SIG-M5 (cell line): ENCODE measurements at regions not wholly inside any gene's neighbourhood (a gene's known extent, or its start where the extent isn't known, plus 50 kb on each side); places are given as distances from the start of the nearest gene placed in this dataset.

Experiments used
- DNase-seq: peaks from one replicate; lab custom pipeline; 2025; lab: John Stamatoyannopoulos, UW

DNA sequence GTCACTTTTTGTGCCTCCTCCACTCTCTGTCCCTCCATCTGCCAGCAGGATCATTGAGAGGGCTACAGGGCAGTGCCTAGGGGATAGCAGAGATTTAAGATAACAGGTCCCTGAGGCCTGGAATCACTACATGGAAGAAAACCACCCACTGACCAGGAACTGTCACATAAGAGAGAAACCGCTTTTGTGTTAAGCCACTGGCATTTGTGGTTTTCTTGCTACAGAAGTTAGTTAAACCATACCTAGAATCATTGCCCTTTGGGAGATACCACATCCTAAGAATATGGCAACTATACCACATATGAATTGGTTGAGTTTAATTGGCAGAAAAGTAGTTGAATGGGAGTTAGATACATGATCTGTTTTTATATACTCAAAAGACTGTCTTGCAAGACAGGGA lies 112.8 kb upstream of the LPP start:
- no peak for DNase-seq

DNA sequence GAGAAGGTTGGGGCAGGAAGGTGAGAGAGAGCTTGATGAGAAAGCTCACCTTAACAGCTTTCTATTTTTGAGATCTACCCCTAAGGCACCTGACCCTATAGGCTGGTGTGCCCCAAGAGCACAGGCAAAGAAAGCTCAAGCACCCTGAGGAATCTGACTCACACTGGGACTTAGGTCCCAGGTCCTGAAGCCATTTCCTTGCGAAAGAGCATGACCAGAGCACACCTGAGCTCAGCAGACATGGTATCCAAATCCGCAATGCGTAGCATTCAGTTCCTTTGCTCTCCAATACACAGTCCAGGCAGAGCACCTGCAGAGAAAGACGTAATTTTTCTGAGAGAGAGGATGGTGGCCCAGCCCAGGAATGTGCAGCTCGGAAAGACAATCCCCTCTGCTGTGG lies 112.1 kb upstream of the LPP start:
- no peak for DNase-seq

DNA sequence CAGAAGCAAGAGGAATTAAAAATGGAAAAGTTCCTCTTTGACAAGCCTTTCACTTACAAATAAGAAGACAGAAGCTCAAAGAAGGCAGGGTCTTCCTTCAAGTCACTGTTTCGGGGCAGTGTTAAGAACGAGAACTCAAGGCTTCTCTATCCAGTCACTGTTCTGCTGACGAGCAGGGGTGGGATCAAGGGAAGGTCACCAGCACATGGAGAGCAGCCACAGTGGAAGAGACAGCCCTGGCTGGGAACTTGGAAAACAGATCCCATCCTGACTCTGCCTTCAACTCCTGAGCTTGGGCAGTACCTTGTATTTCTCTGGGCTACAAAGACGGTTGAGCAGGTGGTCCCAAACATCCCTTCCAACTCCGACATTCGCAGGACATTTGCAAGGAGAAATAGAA lies 111.5 kb upstream of the LPP start:
- DNase-seq, result no peak

DNA sequence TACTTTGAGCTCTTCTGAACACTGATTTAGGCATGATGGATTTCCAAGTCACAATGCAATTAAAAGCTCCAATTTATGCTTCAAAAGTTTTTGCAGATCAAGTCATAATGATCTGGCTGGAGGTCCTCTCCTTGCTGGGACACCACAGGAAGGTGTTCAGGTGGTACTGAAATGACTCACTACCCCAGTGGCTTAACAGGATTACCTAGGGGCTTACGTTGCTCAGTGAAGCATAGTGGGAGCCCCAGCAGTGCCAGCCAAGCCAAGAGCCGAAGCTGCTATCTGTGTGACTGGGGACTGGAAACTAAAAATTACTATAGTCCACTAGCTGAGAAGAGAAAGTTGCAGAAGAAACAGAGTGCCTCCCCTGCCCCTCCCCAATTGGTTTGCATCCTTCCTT lies 110.1 kb upstream of the LPP start:
- DNase-seq, result no peak

DNA sequence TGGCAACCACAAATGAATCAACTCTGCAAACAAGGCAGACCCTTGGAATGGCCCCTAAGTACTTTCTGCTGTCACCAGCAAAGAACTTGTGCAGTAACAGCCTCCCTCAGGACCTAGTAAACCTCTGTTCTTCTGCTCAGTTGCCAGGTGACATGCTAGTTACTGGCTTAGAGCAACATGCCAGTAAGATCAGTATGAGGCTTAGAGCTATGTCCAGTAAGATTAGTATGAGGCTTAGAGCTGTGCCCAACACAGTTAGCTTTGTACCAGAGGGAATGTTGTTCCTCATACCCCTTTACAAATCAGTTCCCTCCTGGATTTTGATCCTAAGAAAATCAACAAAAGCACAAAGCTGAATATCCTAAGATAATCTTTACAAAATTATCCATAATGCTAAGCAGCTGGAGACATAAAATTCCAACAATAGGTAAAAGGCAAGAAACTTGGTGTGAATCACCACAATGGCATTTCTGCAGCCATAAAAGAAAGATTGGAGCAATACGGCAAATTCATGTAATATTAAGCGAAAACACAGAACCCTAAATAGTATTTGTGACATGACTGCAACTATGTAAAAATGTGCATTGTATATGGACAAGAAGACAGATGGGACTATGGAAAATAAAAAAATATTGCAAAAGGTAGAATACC lies 107.3 kb upstream of the LPP start:
- no peak for DNase-seq

DNA sequence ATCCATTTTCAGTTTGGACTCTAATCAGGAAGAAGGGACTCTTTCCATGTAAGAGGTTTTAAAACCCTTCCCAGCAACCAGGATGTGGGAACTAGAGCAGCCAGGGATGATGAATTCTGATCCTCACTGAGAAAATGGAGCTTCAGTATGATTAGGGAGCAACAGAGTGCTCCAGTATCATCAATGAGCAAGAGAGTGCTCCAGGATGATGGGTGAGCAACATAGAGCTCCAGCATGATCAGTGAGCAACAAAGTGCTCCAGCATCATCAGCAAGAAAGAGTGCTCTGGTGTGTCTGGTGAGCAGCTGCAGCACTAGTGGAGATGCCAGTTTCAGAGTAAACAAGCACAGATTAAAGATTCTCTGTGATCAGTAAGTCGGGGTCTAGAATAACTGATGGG lies 106.4 kb upstream of the LPP start:
- no peak for DNase-seq

DNA sequence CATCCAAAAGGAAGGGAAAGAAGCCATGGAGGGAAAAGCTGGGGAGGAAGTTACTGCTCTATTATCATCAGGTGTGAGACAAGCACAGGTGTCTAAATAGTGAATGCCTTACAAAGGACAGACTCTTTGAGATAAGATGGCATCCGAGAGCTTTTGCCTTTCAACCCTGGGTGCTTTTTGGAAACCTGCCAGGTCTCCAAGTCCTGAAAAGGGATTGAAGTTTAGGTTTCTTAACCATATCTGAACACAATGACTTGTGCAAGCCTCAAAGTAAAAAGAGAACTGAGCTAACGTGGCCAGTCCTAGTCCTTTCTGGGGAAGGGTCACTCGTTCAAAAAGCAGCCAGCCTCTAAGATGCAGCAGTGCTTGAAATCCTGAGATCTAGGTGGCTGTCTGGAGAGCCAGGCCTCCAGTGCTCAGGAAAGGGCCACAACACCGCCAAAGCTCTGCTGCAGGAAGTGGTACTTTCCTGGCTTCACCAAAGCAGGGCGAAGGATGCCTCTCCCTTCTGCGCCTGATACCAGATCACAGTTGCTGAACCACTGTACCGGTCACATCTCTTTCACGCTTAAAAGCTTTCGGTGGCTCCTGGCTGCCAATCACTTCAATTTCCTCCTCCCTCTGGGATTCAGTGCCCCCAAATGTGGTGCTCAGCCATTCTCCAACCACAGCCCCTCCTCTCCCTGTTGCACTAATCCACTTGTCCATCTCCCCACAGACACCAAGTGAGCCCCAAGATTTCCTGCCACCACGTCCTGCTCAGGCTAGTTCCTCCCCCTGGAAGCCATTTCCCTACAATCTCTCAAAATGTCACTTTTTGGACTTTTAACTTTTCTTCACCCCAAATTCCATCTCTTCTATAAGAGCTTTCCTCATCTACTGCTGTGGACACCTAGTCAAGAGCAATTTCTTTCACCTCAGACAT lies 104.1 kb upstream of the LPP start:
- no peak for DNase-seq

DNA sequence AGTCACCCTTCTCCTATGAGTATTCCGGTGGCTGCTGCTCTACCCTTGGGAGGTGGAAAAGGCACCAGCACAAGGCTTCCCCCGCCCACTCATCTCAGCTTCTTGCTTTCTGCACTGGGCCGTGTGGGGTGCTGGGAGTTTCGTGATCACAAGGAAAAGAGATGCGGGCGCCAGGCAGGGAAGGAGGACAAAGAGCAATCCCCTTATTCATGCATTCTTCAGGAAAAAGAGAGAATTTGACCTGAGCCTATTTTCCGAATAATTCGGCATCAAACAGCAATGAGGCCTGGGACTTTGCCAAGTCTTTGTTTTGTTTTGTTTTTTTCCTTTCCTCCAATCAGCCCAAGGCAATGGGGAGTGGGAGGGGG lies 102.2 kb upstream of the LPP start:
- DNase-seq, result no peak

DNA sequence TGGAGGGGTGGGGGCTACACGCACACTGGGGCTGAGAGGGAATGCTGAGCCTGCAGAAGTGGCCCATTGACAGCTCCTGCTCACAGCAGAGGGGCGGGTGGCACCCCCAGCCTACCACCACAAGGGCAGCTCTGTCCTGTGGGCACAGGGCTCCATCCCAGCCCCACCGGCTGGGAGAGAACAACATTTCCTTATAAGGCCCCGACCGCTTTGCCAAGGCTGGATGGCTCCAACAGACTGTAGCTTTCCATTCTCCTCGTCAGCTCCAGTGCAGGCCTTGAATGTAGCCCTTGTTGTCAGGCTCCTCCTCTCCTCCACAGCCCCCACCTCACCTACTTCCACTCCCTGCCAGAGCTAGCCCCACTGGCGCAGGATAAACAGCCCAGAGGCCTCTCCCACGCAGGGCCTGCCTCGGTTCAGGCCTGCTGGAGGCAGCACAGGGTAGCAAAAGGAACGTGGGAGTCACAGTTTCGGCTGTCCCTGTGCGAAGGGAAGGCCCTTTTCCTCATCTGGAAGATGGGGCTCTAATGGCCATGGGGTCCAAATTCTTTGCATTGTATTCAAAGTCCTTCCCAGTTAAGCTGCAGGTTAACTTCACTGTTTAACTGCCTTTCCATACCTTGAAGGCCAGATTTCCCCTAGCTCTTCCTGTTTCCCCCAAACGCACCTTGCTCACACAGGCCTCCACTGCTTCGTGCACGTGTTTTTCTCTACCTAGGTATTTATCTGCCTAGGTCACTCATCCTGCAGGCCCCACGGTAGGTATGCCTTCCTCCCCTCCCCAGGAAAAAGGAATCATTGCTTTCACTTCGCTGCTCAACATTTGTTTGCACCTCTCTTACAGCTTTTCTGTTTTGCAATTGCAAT lies 101.6 kb upstream of the LPP start:
- no peak for DNase-seq

DNA sequence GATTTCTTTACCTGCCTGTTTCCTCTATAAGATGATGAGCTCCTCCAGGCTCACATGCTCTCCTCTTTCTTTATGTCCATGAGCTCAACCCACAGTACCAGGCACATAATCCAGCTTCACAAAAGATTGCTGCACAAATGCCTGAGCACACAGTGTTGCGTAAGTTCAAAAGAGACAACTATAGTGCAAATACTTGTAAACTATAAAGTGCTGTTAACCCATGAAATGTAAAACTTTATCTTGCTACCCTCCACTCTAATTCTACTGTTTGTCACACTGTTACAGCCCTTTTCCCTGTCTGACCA lies 101.0 kb upstream of the LPP start:
- no peak for DNase-seq

DNA sequence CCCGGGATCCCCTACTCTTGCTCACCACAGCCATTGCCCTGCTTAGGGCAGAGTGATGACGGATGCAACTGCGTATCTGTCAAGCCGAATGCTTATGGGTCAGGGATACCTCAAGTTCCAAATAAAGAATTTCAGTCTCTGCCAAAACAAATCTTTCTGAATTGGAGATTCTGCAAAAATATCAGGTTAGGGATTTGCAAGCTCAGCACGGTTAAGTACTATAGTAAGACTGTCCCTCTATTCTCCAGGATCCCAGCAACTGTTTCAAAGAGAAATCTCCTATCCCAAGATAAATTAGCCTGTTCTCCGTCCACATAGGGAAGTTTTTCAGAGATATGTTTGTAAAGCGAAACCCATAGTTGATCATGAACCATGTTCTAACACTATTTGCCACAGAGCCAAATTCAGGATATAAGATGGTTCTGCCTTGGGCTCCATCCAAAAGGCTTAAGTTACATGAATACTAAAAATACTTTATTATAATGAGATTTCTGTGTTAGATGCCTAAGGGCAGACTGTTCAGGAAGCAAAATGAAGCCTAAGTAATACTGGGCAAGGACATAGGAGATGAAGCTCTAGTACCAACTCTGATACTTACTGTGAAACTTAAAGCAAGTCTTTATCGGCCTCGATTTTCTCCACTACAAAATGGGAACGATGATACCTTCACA lies 100.1 kb upstream of the LPP start:
- no peak for DNase-seq

DNA sequence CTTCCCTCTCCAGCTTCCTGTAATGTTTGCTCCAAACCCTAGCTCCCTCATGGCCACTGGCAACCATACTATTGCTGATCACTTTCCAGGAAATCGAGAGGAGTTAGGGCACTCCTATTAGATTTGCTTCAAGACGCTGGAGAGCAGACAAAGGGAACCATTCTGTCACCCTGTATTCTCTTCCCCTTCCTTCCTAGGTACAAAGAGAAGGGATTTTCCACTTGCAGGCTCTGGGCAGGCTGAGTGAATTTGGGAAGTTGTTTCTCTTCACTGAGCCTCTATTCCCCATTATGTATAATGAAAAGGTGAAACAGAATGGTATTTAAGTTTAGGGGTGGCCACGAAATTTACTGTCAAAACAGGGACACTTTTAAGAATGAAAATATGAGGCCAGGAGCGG lies 99.4 kb upstream of the LPP start:
- DNase-seq, result no peak

DNA sequence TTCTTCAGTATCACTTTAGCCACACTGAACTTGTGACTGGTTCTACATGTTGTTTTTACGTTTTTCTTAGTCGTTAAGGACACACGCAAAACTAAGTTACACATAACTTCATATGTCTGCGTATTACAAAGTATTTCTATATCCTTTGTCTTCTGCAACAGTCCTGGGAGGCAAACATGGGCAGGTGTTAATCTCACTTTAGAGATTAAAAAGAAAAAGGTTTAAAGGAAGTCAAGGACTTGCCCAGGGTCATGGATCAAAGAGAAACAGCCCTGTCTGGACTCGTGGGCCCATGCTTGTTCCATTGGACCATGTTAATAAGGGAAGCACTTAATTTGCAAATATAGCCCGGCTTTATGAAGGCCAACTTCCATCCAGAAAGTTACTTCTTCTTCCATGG lies 98.6 kb upstream of the LPP start:
- no peak for DNase-seq

DNA sequence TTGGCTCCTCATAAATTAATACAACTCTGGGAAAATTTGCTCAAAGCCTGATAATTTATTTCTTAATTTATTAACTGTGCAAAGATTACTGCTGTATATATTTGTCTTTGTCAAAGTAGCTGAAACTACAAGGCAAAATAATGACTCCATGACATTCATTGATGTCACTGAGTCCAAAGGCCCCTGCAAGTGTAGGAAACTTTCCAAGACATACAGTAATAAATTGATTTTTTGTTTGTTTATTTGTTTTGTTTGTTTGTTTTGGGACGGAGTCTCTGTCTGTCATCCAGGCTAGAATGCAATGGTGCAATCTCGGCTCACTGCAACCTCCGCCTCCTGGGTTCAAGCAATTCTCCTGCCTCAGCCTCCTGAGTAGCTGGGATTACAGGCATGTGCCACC lies 96.8 kb upstream of the LPP start:
- no peak for DNase-seq

DNA sequence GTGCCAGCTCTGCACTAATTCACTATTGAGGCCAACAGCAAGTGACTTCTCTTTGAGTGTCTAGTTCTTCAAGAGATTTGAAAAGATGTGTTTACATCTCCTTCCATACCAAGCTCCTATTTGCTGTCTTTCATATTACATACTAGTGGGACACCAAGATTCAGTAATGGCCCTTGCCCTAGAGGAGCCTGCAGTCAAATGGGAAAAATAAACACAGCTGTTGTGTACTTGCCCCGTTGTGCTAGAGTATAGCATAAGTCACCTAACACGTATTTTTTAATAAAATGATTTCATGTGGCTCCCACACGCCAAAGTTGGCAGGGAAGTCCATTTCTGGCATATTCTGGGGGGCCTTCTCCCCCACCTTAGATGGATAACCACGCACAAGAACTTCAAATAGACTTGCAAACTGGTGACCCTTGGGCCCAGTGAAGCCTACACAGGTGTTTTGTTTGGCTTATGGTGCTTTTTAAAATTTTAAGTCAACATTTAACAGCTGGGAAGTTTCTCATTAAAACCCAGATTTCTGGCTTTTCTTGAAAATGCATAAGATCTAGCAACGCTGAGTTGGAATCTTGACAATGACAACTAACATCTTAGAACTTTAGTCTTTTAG lies 95.3 kb upstream of the LPP start:
- DNase-seq, result no peak

DNA sequence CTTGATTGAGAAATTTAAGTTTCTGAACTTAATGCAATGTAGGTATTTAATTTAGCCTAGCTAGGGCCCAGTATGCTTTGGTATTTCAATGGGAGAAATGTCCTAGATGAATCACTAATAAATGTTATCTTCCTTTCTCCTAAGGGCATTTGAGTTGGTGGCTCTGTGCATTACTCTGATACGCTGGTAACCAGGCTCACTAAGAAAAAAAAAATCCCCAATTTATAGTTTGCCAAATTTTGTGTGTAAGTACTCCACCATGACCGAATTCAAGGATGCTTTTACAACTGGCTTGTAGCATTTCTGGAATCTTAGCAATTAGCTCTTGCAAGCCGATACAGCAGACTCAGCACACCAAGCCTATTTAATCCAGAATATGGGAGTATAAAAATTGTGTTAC lies 94.6 kb upstream of the LPP start:
- no peak for DNase-seq

DNA sequence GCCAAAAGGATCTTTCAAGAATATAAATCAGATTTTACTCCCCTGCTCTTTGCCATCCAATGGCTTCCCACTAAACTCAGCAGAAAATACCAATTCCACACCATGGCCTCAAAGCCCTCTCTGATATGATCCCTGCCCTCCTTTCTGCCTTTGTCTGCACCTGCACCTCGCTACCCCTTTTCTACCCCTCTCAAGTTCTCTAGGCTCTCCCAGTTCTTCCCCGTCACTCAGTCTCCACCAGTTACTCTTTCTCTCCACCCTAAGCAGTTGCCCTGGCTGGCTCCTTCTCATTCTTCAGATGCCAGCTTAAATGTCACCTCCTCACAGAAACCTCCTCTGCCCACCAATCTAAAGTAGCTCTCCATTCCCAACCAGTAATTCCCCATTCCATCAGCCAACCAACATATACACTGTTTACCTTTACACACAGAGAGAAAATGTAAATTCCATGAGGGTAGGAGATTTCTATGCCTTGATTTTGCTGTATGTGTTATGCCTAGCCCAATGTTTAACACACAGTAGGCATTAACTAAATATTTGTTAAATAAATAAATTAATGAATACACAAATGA lies 93.6 kb upstream of the LPP start:
- DNase-seq, result no peak

DNA sequence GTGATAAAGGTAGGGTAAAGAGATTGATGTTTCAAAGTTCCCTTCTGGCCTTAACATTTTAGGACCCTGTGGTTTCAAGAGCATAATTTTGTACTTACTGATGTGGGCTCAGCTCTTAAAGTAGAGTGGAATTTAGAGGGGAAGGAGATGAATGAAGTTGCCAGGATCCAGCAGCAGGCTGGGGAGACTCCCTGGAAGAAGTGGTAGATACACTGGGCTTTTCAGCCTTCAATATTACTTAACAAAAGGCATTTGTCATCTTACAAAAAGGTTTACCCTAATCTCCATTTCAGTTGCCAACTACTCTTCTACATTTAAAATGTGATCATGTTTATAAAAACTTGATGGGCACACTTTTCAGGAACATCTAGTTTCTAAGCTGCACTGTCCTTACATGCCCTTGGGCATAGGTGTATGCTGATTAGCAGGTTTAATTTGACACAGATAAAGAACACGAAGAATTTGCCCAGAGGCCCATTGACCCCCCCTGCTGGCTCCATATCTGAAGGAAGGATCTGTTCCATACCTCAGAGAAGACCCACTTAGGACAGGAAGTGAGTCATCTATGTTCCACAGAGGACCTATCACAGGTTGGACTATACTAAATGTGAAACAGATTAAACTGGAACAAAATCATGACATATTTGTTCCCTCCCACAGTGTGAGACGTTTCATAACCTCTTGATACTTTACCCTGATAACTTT lies 93.0 kb upstream of the LPP start:
- DNase-seq, result no peak

DNA sequence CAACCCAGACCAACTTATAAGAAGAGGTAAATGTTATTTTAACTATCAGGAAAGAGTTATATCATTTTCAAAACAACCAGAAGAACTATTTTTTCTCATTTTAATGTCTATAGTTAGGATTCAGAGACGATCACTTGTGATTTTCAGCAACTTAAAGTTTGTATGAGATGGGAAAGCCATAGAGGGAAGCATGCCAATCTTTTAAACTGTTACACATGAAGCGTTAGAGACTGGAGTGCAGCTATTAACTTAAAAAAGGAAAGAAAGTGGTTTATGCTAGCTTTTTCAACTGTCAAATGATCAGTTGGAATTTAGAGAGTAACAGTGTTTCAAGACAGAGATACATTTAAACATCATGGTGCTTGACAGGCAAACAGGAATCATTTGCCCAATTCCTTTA lies 91.7 kb upstream of the LPP start:
- DNase-seq, result no peak

DNA sequence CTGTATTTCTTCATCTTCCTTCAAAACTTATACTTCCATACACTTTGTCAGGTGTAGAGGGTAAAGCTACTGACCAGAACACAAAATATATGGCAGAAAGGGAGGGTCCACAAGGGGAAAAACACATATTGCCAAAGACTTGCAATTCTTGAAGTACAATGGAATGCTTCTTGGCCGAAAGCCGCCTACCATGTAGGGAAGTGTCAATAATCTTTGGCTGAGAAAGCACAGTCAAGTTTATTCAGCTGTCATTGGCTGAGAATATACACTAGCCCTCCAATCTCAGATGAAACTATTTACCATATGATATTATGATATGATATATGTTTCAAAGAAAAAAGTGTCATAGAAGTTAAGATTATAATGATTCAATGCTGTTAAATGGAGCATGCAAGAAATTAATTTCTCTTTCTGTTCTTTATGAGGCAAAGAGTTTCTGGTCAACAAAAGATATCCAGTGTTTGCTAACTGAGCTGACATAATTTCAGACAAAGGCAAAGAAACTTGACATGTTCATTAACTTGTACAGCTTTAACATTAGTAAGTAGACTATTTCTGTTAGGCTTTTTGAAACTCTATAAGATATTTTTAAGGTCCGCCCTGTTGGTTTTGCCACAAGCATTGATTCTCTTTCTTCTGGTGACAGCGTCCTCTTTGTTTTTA lies 89.0 kb upstream of the LPP start:
- DNase-seq, result no peak

DNA sequence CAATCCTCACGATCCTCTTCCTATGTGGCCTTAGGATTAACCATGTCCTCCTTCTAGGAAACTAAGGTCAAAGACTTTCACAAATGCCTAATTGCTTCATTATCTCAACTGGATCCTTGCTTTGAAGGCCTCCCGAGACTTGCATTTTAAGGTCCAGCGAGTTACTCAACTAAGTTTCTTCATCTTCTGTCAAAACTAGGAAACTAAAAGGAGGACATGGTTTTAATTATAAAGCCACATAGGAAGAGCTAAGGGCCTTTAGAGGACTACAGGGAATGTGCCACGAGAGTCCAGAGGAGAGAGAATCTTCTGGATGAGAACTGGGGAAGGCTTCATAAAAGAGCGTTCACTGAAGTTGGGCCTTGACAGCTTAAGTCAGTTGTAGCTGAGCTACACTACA lies 87.8 kb upstream of the LPP start:
- DNase-seq, result no peak
